ENCODE measurements at regions not wholly inside any gene's neighbourhood (a gene's known extent, or its start where the extent isn't known, plus 50 kb on each side); places are given as distances from the start of the nearest gene placed in this dataset.

DNA sequence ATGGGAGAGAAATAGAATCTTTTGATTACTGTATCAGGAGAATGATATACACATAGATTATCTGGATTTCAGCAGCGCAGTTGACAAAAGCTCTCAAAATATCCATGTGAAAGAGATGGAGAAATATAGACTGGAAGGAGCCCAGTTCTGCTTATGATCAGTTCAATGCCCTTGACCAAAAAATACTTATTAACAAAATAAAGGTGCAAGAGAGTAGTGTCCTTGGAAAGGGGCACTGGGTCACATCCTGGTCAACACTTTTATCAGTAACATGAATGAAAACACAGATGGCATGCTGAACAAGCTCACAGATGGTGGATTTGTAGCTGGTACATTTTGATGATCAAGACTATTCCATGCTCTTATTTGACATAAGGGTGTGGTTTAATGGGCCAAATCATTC, 63.9 kb upstream of the PLEKHG1 start (continued):
- TF ChIP-seq, protein P1, sequence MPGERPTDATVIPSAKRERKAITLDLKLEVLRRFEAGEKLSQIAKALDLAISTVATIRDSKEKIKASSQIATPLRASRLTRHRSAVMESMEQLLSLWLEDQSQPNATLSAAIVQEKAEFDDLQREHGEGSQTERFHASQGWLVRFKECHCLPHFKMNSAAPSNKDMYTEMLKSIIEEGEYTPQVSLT (CRISPR knock-in tag; IDR thresholded peaks at IDR 0.05; ENCODE audit: borderline replicate concordance, low read depth), result no peak
- TF ChIP-seq RXRB (CRISPR knock-in tag; IDR thresholded peaks at IDR 0.05; ENCODE audit: borderline replicate concordance), result peak; percentile 71
- TF ChIP-seq IKZF1 (IDR thresholded peaks at IDR 0.05), result no peak
- TF ChIP-seq ZMYM3 (CRISPR knock-in tag; IDR thresholded peaks at IDR 0.05), result no peak
- TF ChIP-seq, protein P2, sequence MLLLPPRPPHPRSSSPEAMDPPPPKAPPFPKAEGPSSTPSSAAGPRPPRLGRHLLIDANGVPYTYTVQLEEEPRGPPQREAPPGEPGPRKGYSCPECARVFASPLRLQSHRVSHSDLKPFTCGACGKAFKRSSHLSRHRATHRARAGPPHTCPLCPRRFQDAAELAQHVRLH (CRISPR knock-in tag; IDR thresholded peaks at IDR 0.05; ENCODE audit: borderline replicate concordance, low read depth), result no peak
- TF ChIP-seq ZNF367 (CRISPR knock-in tag; IDR thresholded peaks at IDR 0.05; ENCODE audit: borderline replicate concordance), result no peak
- no peak for TF ChIP-seq SRSF1 (optimal IDR thresholded peaks at IDR 0.05; ENCODE audit: low read depth, low read length)
- no peak for TF ChIP-seq TMF1 (CRISPR knock-in tag; IDR thresholded peaks at IDR 0.05; ENCODE audit: low read depth)
- TF ChIP-seq RFX5 (IDR thresholded peaks at IDR 0.05; ENCODE audit: low read depth, low read length), result no peak
- TF ChIP-seq ARNT (IDR thresholded peaks at IDR 0.05), result no peak
- no peak for TF ChIP-seq ZBTB38 (CRISPR knock-in tag; IDR thresholded peaks at IDR 0.05)
- TF ChIP-seq, protein P3, sequence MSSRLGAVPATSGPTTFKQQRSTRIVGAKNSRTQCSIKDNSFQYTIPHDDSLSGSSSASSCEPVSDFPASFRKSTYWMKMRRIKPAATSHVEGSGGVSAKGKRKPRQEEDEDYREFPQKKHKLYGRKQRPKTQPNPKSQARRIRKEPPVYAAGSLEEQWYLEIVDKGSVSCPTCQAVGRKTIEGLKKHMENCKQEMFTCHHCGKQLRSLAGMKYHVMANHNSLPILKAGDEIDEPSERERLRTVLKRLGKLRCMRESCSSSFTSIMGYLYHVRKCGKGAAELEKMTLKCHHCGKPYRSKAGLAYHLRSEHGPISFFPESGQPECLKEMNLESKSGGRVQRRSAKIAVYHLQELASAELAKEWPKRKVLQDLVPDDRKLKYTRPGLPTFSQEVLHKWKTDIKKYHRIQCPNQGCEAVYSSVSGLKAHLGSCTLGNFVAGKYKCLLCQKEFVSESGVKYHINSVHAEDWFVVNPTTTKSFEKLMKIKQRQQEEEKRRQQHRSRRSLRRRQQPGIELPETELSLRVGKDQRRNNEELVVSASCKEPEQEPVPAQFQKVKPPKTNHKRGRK (CRISPR knock-in tag; IDR thresholded peaks at IDR 0.05), result no peak
- TF ChIP-seq ZZZ3 (CRISPR knock-in tag; IDR thresholded peaks at IDR 0.05; ENCODE audit: borderline replicate concordance), result no peak
- no peak for TF ChIP-seq MTF2 (CRISPR knock-in tag; IDR thresholded peaks at IDR 0.05; ENCODE audit: borderline replicate concordance)
- TF ChIP-seq ZNF572 (CRISPR knock-in tag; IDR thresholded peaks at IDR 0.05), result no peak
- no peak for TF ChIP-seq ATF7 (IDR thresholded peaks at IDR 0.05)
- no peak for TF ChIP-seq ATF7 (CRISPR knock-in tag; IDR thresholded peaks at IDR 0.05)
- TF ChIP-seq GATAD1 (CRISPR knock-in tag; IDR thresholded peaks at IDR 0.05), result no peak
- no peak for TF ChIP-seq FOSL1 (CRISPR knock-in tag; IDR thresholded peaks at IDR 0.05; ENCODE audit: borderline replicate concordance)
- TF ChIP-seq, protein P4, sequence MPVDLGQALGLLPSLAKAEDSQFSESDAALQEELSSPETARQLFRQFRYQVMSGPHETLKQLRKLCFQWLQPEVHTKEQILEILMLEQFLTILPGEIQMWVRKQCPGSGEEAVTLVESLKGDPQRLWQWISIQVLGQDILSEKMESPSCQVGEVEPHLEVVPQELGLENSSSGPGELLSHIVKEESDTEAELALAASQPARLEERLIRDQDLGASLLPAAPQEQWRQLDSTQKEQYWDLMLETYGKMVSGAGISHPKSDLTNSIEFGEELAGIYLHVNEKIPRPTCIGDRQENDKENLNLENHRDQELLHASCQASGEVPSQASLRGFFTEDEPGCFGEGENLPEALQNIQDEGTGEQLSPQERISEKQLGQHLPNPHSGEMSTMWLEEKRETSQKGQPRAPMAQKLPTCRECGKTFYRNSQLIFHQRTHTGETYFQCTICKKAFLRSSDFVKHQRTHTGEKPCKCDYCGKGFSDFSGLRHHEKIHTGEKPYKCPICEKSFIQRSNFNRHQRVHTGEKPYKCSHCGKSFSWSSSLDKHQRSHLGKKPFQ (CRISPR knock-in tag; IDR thresholded peaks at IDR 0.05; ENCODE audit: insufficient replicate concordance), result no peak
- TF ChIP-seq, protein P5, sequence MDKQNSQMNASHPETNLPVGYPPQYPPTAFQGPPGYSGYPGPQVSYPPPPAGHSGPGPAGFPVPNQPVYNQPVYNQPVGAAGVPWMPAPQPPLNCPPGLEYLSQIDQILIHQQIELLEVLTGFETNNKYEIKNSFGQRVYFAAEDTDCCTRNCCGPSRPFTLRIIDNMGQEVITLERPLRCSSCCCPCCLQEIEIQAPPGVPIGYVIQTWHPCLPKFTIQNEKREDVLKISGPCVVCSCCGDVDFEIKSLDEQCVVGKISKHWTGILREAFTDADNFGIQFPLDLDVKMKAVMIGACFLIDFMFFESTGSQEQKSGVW (CRISPR knock-in tag; IDR thresholded peaks at IDR 0.05; ENCODE audit: borderline replicate concordance), result no peak
- no peak for TF ChIP-seq ZNF629 (CRISPR knock-in tag; conservative IDR thresholded peaks at IDR 0.05)
- TF ChIP-seq ZNF607 (CRISPR knock-in tag; IDR thresholded peaks at IDR 0.05; ENCODE audit: borderline replicate concordance), result no peak
- no peak for TF ChIP-seq MBNL3 (CRISPR knock-in tag; conservative IDR thresholded peaks at IDR 0.05)
- no peak for TF ChIP-seq ZBTB42 (CRISPR knock-in tag; IDR thresholded peaks at IDR 0.05)
- TF ChIP-seq NR3C1 (CRISPR knock-in tag; IDR thresholded peaks at IDR 0.05), result no peak
- TF ChIP-seq PTBP1 (IDR thresholded peaks at IDR 0.05; ENCODE audit: low read depth, low read length, poor library complexity, severe bottlenecking), result no peak
- no peak for TF ChIP-seq DR1 (CRISPR knock-in tag; IDR thresholded peaks at IDR 0.05)
- peak; percentile 89 for TF ChIP-seq NCOA2 (CRISPR knock-in tag; IDR thresholded peaks at IDR 0.05)
- TF ChIP-seq ELF3 (CRISPR knock-in tag; IDR thresholded peaks at IDR 0.05), result no peak
- TF ChIP-seq NR2F2 (IDR thresholded peaks at IDR 0.05; ENCODE audit: borderline replicate concordance, low read depth), result peak; percentile 92

All from HepG2 (cell line).